K562 (cell line): ENCODE measurements at regions not wholly inside any gene's neighbourhood (a gene's known extent, or its start where the extent isn't known, plus 50 kb on each side); places are given as distances from the start of the nearest gene placed in this dataset.

ENCODE experiments used
- ATAC-seq: fragments of 200-7000 bp; cut with Tn5 transposase; 3 replicates; pipeline ENCODE4 v1.9.1; 2020; ENCODE audit warnings: moderate library complexity
- BruUV-seq: library from RNA; stranded (reverse); fragments of 400-500 nt; replicated peaks from 2 replicates; lab custom pipeline; 2021; lab: Mats Ljungman, UMichigan
- CTCF ChIA-PET: fragments of 300-600 bp; formaldehyde crosslinking; extraction: SDS; loops from one replicate; lab custom pipeline; 2021; ENCODE audit warnings: low intra/inter-chr PET ratio; lab: Yijun Ruan, JAX
- POLR2A ChIA-PET: fragments of 300-600, 350-650 bp; sonication (Branson Sonifier 250); formaldehyde crosslinking; extraction: SDS; loops from one replicate; lab custom pipeline; 2021; ENCODE audit warnings: antibody characterized with exemption, inconsistent platforms; lab: Yijun Ruan, JAX
- DNase-seq, 4 experiments: peaks; one replicate each; pipeline versions ENCODE4 v3.0.0 to v3.0.0-alpha.2; 2011 to 2018; ENCODE audit warnings: low spot score in 3 of 4, mixed read lengths in 3 of 4; ENCODE audit errors: extremely low read depth in 1 of 4
- FAIRE-seq: peaks from 2 replicates; lab custom pipeline; 2011; peaks lifted over from hg19 to GRCh38; lab: Jason Lieb, UNC
- H2AFZ ChIP-seq: 2 replicates; pipeline ENCODE4 v1.6.0; 2011; ENCODE audit warnings: low read depth, low read length, control low read depth, inconsistent platforms
- H3K27ac ChIP-seq: fragments of 200-600 bp; 3 replicates; pipeline ENCODE4 v1.8.0; 2011; ENCODE audit warnings: low read depth, mild to moderate bottlenecking, control low read depth, inconsistent platforms, low read length, moderate library complexity, mixed read lengths; ENCODE audit errors: extremely low read depth
- H3K27me3 ChIP-seq, 2 experiments: fragments of 300-600 bp in 1 of 2; 2 replicates in 1 of 2; 3 replicates in 1 of 2; pipeline versions ENCODE4 v1.6.0 to v1.8.0; 2011; ENCODE audit warnings: inconsistent platforms in 2 of 2, low read length in 2 of 2, mild to moderate bottlenecking in 1 of 2, mixed read lengths in 1 of 2, moderate library complexity in 1 of 2; ENCODE audit not compliant: control insufficient read depth in 2 of 2, insufficient read depth in 2 of 2
- H3K36me3 ChIP-seq: fragments of 300-600 bp; 3 replicates; pipeline ENCODE4 v1.8.0; 2011; ENCODE audit warnings: mild to moderate bottlenecking, low read length, inconsistent platforms; ENCODE audit not compliant: control insufficient read depth, insufficient read depth
- H3K4me1 ChIP-seq, 2 experiments: fragments of 200-600 bp in 1 of 2; replicated peaks in 1 of 2; 2 replicates in 1 of 2; 3 replicates in 1 of 2; pipeline versions ENCODE4 v1.5.1 to v1.8.0; 2011; ENCODE audit warnings: inconsistent platforms in 2 of 2, low read length in 2 of 2, mild to moderate bottlenecking in 1 of 2, mixed read lengths in 1 of 2, moderate library complexity in 1 of 2; ENCODE audit not compliant: control insufficient read depth in 2 of 2, insufficient read depth in 2 of 2
- H3K4me2 ChIP-seq: 2 replicates; pipeline ENCODE4 v1.6.1; 2011; ENCODE audit warnings: low read length, control low read depth, inconsistent platforms, mixed read lengths; ENCODE audit not compliant: insufficient read depth
- H3K4me3 ChIP-seq: fragments of 200-600 bp; sonication (generic), shearing (Covaris generic); 2 replicates; pipeline ENCODE4 v1.5.1; 2016; ENCODE audit warnings: control low read depth, inconsistent platforms
- H3K79me2 ChIP-seq: fragments of 200-600 bp; 3 replicates; pipeline ENCODE4 v1.8.0; 2011; ENCODE audit warnings: low read length, inconsistent platforms; ENCODE audit not compliant: control insufficient read depth, insufficient read depth
- H3K9ac ChIP-seq, 2 experiments: 2 replicates each; pipeline versions ENCODE4 v1.6.0 to v1.6.1; 2011; ENCODE audit warnings: low read depth in 2 of 2, low read length in 2 of 2, control low read depth in 1 of 2, inconsistent platforms in 1 of 2, mild to moderate bottlenecking in 1 of 2, mixed read lengths in 1 of 2; ENCODE audit not compliant: insufficient read depth in 1 of 2
- H3K9me1 ChIP-seq: one replicate; pipeline ENCODE4 v1.6.0; 2011; ENCODE audit warnings: inconsistent platforms, mild to moderate bottlenecking, low read length, moderate library complexity; ENCODE audit not compliant: control insufficient read depth, insufficient read depth
- H3K9me3 ChIP-seq: replicated peaks from 2 replicates; pipeline ENCODE4 v1.5.1; 2011; ENCODE audit warnings: low read depth, low read length, inconsistent platforms; ENCODE audit not compliant: control insufficient read depth, insufficient read depth
- H4K20me1 ChIP-seq: replicated peaks from 2 replicates; pipeline ENCODE4 v1.6.1; 2011; ENCODE audit warnings: low read length, inconsistent platforms, mixed read lengths; ENCODE audit not compliant: control insufficient read depth, insufficient read depth
- CEBPB ChIP-seq: fragments of 450-650 bp; IDR thresholded peaks from 2 replicates; pipeline ENCODE4 v1.6.1; 2016; ENCODE audit warnings: missing genetic modification characterization, missing compliant biosample characterization
- CLOCK ChIP-seq: fragments of 250-450 bp; sonication (Bioruptor Pico); IDR thresholded peaks from 2 replicates; pipeline ENCODE4 v1.4.0; 2020; ENCODE audit warnings: mild to moderate bottlenecking, moderate library complexity, borderline replicate concordance
- HCFC1 ChIP-seq: IDR thresholded peaks from 2 replicates; pipeline ENCODE4 v1.6.1; 2012; ENCODE audit warnings: low read depth, low read length, improper control_type of control experiment
- L3MBTL2 ChIP-seq: fragments of 450-650 bp; IDR thresholded peaks from 2 replicates; pipeline ENCODE4 v1.6.1; 2016; ENCODE audit warnings: mild to moderate bottlenecking, moderate library complexity
- RFX7 ChIP-seq: fragments of 250-450 bp; sonication (Bioruptor Pico); IDR thresholded peaks from 2 replicates; pipeline ENCODE4 v1.5.1; 2021; ENCODE audit warnings: mild to moderate bottlenecking
- SIRT6 ChIP-seq: IDR thresholded peaks from one replicate; pipeline ENCODE4 v1.6.1; 2012; ENCODE audit warnings: low read depth, mild to moderate bottlenecking, control low read depth, inconsistent platforms, low read length, moderate library complexity
- WGBS: fragments of 100-300 bp; shearing (Covaris generic); methylation state at CpG from one replicate; pipeline ENCODE4 v1.1.6; 2016; ENCODE audit warnings: low coverage, mixed read lengths; ENCODE audit not compliant: insufficient coverage; ENCODE audit errors: missing lambda C conversion rate; 5-methylcytosine and 5-hydroxymethylcytosine counted together
- in situ Hi-C: fragments of 300-500 bp; cut with MboI; formaldehyde crosslinking; loops from 4 replicates; pipeline ENCODE4 v1.15.0; 2018; ENCODE audit warnings: inconsistent platforms, mixed read lengths
- intact Hi-C: fragments of 100-400 bp; cut with micrococcal nuclease; formaldehyde crosslinking; loops from 2 replicates; pipeline ENCODE4 v1.14.2; 2022
- TF ChIP-seq, protein P1 (sequence below): sonication (generic); formaldehyde crosslinking; IDR thresholded peaks from 2 replicates; pipeline ENCODE4 v1.4.0; 2020; ENCODE audit warnings: mild to moderate bottlenecking, missing genetic modification reagents
- TF ChIP-seq, protein P2 (sequence below), 2 experiments: fragments of 450-650 bp; IDR thresholded peaks; 2 replicates each; pipeline ENCODE4 v1.6.1; 2016; ENCODE audit warnings: mild to moderate bottlenecking in 2 of 2, borderline replicate concordance in 1 of 2, low read depth in 1 of 2, moderate library complexity in 1 of 2

GRCh38 chr10:21130683-21131442 lies 233.8 kb upstream of the NEBL start:
- in situ Hi-C loops (no loop called here), intact Hi-C loops (no loop called here)
- H3K79me2 ChIP-seq = 0 out of 3 replicates have a peak, but pooled peaks cover 3% of the 10 kb centered on the region
- H3K9me1 ChIP-seq = no peaks in the 10 kb centered on the region
- no peaks in the 10 kb centered on the region; the same call in 2 of the 3 replicates for H3K36me3 ChIP-seq
- ChIA-PET CTCF (no interaction called here), POLR2A (no interaction called here)
- no peak overlapping the region; the same call in 2 of the 3 replicates for H3K27ac ChIP-seq
- no peak; the same call in 2 of the 3 replicates for ATAC-seq
- no peaks in the 10 kb centered on the region for H3K27me3 ChIP-seq
- FAIRE-seq = no peak
- H2AFZ ChIP-seq = no peak overlapping the region
- BruUV-seq = no TSS peak
- H4K20me1 ChIP-seq = no peaks in the 10 kb centered on the region
- 51% methylated on average over 3 of the region's 3 CpGs for WGBS
- no peak overlapping the region for H3K4me3 ChIP-seq
- H3K4me1 ChIP-seq = peaks cover 0 to 22% of the 10 kb centered on the region in 2 experiments; a peak in 3 of 5 replicates
- no peak overlapping the region for H3K4me2 ChIP-seq
- H3K9me3 ChIP-seq = peaks cover 4% of the 10 kb centered on the region; the same call in 1 of the 2 replicates
- no peak for DNase-seq
- no peak overlapping the region for H3K9ac ChIP-seq
- no peak for TF ChIP-seq L3MBTL2
- TF ChIP-seq RFX7 (CRISPR knock-in tag) = no peak
- TF ChIP-seq HCFC1 = no peak
- TF ChIP-seq, protein P1, sequence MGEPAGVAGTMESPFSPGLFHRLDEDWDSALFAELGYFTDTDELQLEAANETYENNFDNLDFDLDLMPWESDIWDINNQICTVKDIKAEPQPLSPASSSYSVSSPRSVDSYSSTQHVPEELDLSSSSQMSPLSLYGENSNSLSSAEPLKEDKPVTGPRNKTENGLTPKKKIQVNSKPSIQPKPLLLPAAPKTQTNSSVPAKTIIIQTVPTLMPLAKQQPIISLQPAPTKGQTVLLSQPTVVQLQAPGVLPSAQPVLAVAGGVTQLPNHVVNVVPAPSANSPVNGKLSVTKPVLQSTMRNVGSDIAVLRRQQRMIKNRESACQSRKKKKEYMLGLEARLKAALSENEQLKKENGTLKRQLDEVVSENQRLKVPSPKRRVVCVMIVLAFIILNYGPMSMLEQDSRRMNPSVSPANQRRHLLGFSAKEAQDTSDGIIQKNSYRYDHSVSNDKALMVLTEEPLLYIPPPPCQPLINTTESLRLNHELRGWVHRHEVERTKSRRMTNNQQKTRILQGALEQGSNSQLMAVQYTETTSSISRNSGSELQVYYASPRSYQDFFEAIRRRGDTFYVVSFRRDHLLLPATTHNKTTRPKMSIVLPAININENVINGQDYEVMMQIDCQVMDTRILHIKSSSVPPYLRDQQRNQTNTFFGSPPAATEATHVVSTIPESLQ = no peak
- TF ChIP-seq, protein P2, sequence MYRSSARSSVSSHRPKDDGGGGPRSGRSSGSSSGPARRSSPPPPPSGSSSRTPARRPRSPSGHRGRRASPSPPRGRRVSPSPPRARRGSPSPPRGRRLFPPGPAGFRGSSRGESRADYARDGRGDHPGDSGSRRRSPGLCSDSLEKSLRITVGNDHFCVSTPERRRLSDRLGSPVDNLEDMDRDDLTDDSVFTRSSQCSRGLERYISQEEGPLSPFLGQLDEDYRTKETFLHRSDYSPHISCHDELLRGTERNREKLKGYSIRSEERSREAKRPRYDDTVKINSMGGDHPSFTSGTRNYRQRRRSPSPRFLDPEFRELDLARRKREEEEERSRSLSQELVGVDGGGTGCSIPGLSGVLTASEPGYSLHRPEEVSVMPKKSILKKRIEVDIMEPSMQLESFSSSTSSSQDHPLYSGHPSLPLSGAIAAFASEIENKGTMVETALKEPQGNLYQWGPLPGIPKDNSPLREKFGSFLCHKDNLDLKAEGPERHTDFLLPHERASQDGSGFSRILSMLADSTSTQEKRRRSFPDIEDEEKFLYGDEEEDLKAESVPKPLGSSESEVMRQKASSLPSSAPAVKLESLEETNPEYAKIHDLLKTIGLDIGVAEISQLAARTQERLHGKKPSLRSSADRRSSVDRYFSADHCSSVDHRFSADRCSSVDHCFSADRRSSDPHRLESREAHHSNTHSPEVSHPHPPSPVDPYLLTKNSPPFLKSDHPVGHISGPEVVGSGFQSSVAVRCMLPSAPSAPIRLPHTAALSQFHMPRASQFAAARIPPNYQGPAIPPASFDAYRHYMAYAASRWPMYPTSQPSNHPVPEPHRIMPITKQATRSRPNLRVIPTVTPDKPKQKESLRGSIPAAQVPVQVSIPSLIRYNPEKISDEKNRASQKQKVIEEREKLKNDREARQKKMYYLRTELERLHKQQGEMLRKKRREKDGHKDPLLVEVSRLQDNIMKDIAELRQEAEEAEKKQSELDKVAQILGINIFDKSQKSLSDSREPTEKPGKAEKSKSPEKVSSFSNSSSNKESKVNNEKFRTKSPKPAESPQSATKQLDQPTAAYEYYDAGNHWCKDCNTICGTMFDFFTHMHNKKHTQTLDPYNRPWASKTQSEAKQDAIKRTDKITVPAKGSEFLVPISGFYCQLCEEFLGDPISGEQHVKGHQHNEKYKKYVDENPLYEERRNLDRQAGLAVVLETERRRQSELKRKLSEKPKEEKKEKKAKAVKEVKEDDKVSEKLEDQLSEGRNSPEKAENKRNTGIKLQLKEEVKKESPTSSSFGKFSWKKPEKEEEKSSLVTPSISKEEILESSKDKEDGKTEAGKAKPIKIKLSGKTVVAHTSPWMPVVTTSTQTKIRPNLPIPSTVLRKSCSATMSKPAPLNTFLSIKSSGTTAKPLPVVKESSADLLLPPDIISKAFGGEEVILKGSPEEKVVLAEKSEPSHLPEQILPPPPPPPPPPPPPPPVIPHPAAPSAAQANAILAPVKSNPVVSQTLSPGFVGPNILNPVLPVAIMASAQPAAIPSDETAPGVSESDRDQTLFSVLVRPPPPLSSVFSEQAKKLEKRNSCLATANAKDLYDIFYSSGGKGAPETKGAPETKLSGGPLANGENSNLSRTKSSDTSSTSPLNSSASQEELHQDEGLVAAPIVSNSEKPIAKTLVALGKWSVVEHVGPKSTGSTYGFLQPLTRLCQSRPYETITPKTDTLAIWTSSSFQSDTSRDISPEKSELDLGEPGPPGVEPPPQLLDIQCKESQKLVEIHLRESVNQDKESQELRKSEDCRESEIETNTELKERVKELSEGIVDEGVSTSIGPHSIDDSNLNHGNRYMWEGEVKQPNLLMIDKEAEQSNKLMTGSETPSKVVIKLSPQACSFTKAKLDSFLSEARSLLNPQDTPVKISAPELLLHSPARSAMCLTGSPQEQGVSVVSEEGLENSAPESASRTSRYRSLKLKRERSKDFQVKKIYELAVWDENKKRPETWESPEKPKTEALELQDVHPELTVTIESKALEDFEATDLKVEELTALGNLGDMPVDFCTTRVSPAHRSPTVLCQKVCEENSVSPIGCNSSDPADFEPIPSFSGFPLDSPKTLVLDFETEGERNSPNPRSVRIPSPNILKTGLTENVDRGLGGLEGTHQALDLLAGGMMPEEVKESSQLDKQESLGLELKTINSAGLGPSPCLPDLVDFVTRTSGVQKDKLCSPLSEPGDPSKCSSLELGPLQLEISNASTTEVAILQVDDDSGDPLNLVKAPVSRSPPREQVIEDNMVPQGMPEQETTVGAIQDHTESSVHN (IDR thresholded peaks at IDR 0.05; ENCODE audit: borderline replicate concordance in 1 of 2, low read depth in 1 of 2) = no peak
- TF ChIP-seq CLOCK = no peak
- TF ChIP-seq CEBPB (tag) = no peak
- no peak for TF ChIP-seq SIRT6
